Endothelial cell of umbilical vein (primary cell): ENCODE measurements at regions not wholly inside any gene's neighbourhood (a gene's known extent, or its start where the extent isn't known, plus 50 kb on each side); places are given as distances from the start of the nearest gene placed in this dataset.

Source experiments
- BruUV-seq: library from RNA; stranded (reverse); fragments of 400-500 nt; replicated peaks from 2 replicates; lab custom pipeline; 2021; lab: Mats Ljungman, UMichigan
- CTCF ChIA-PET: fragments of 300-600, 350-600 bp; sonication (Branson Sonifier 250); formaldehyde crosslinking; loops from one replicate; lab custom pipeline; 2021; ENCODE audit warnings: antibody characterized with exemption, inconsistent platforms; lab: Charles Lee
- POLR2A ChIA-PET: fragments of 300-600, 350-600 bp; sonication (Branson Sonifier 250); formaldehyde crosslinking; loops from one replicate; lab custom pipeline; 2021; ENCODE audit warnings: antibody characterized with exemption, inconsistent platforms; lab: Charles Lee
- DNase-seq: peaks from one replicate; pipeline ENCODE4 v3.0.0-alpha.2; 2011; ENCODE audit warnings: low read depth, low spot score
- FAIRE-seq: peaks from 2 replicates; lab custom pipeline; 2011; peaks lifted over from hg19 to GRCh38; lab: Jason Lieb, UNC
- H2AFZ ChIP-seq: 2 replicates; pipeline ENCODE4 v1.6.0; 2012; ENCODE audit warnings: low read depth, low read length, control low read depth, inconsistent platforms
- H3K27ac ChIP-seq: 2 replicates; pipeline ENCODE4 v1.5.1; 2011; ENCODE audit warnings: low read depth, mild to moderate bottlenecking, control low read depth, low read length, moderate library complexity; ENCODE audit not compliant: insufficient read depth
- H3K27me3 ChIP-seq, 2 experiments: 2 replicates each; pipeline versions ENCODE4 v1.6.0 to v1.6.1; 2011; ENCODE audit warnings: low read length in 2 of 2, mixed read lengths in 1 of 2; ENCODE audit not compliant: control insufficient read depth in 2 of 2, insufficient read depth in 2 of 2
- H3K36me3 ChIP-seq, 2 experiments: 2 replicates in 1 of 2; 3 replicates in 1 of 2; pipeline ENCODE4 v1.5.1; 2011; ENCODE audit warnings: low read length in 2 of 2, mild to moderate bottlenecking in 1 of 2, moderate library complexity in 1 of 2; ENCODE audit not compliant: control insufficient read depth in 2 of 2, insufficient read depth in 2 of 2; ENCODE audit errors: extremely low read depth in 1 of 2
- H3K4me1 ChIP-seq: 3 replicates; pipeline ENCODE4 v1.5.1; 2011; ENCODE audit warnings: mild to moderate bottlenecking, low read length; ENCODE audit not compliant: control insufficient read depth, insufficient read depth; ENCODE audit errors: extremely low read depth
- H3K4me2 ChIP-seq: 2 replicates; pipeline ENCODE4 v1.6.1; 2011; ENCODE audit warnings: low read length, control low read depth, mixed read lengths; ENCODE audit not compliant: insufficient read depth
- H3K4me3 ChIP-seq, 3 experiments: fragments of 200-600 bp in 1 of 3; sonication (generic), shearing (Covaris generic) in 1 of 3; replicated peaks in 1 of 3; 2 replicates each; pipeline ENCODE4 v1.5.1; 2011 to 2016; ENCODE audit warnings: control low read depth in 3 of 3, low read length in 3 of 3, mild to moderate bottlenecking in 2 of 3, inconsistent platforms in 1 of 3, low read depth in 1 of 3, moderate library complexity in 1 of 3; ENCODE audit not compliant: insufficient read depth in 1 of 3
- H3K79me2 ChIP-seq: 2 replicates; pipeline ENCODE4 v1.6.0; 2012; ENCODE audit warnings: low read length, inconsistent platforms; ENCODE audit not compliant: control insufficient read depth, insufficient read depth
- H3K9ac ChIP-seq: replicated peaks from 2 replicates; pipeline ENCODE3; 2011; ENCODE audit warnings: low read length, control low read depth; ENCODE audit not compliant: insufficient read depth; ENCODE audit errors: extremely low read depth
- H3K9me1 ChIP-seq: replicated peaks from 3 replicates; pipeline ENCODE4 v1.6.0; 2011; ENCODE audit warnings: mild to moderate bottlenecking, low read length; ENCODE audit not compliant: control insufficient read depth, insufficient read depth; ENCODE audit errors: extremely low read depth
- H3K9me3 ChIP-seq: replicated peaks from 2 replicates; pipeline ENCODE4 v1.5.1; 2012; ENCODE audit warnings: low read length, inconsistent platforms; ENCODE audit not compliant: control insufficient read depth, insufficient read depth
- H4K20me1 ChIP-seq: replicated peaks from 2 replicates; pipeline ENCODE3; 2011; ENCODE audit warnings: mild to moderate bottlenecking, low read length; ENCODE audit not compliant: control insufficient read depth, insufficient read depth; ENCODE audit errors: extremely low read depth
- EZH2 ChIP-seq: IDR thresholded peaks from 2 replicates; pipeline ENCODE4 v1.6.1; 2012; ENCODE audit warnings: borderline replicate concordance, low read depth, mild to moderate bottlenecking, moderate library complexity, low read length, inconsistent platforms; ENCODE audit not compliant: severe bottlenecking
- GATA2 ChIP-seq: IDR thresholded peaks from 2 replicates; pipeline ENCODE4 v1.7.0; 2011; ENCODE audit warnings: low read depth, mild to moderate bottlenecking, moderate library complexity, mixed read lengths, low read length; ENCODE audit not compliant: insufficient read length, insufficient read depth
- JUN ChIP-seq: IDR thresholded peaks from 2 replicates; pipeline ENCODE4 v1.6.1; 2011; ENCODE audit warnings: borderline replicate concordance, low read depth; ENCODE audit not compliant: insufficient read length, insufficient read depth
- MAX ChIP-seq: IDR thresholded peaks from 2 replicates; pipeline ENCODE4 v1.6.1; 2011; ENCODE audit not compliant: insufficient read depth, insufficient read length
- POLR2A ChIP-seq: IDR thresholded peaks from 2 replicates; pipeline ENCODE4 v1.6.1; 2012; ENCODE audit warnings: low read depth, mild to moderate bottlenecking, control low read depth, low read length
- POLR2AphosphoS5 ChIP-seq: IDR thresholded peaks from 2 replicates; pipeline ENCODE4 v1.6.1; 2012; ENCODE audit warnings: low read depth, mild to moderate bottlenecking, control low read depth, low read length, moderate library complexity; ENCODE audit not compliant: insufficient read depth
- dilution Hi-C: fragments of 300-500 bp; cut with MboI; formaldehyde crosslinking; loops from one replicate; pipeline ENCODE4 v1.15.0; 2019; ENCODE audit warnings: low sequenced_read_pairs; ENCODE audit not compliant: extremely low pct_ligation_motif_present
- intact Hi-C: fragments of 100-400 bp; cut with micrococcal nuclease; formaldehyde crosslinking; loops from one replicate; pipeline ENCODE4 v1.10.0; 2022
- TF ChIP-seq, protein P1 (sequence below), 2 donors: IDR thresholded peaks; 1 replicate in 1 of 2; 2 replicates in 1 of 2; pipeline ENCODE4 v1.5.1; 2011; ENCODE audit warnings: low read length in 2 of 2, mild to moderate bottlenecking in 2 of 2, moderate library complexity in 2 of 2, control low read depth in 1 of 2, inconsistent platforms in 1 of 2, low read depth in 1 of 2; ENCODE audit not compliant: insufficient read depth in 1 of 2; ENCODE audit errors: extremely low read depth in 1 of 2

GRCh38 chr2:2892892-2893291, 484.7 kb downstream of the EIPR1 start:
- Histone ChIP-seq H3K27ac (no peak overlapping the region), H4K20me1 (no peaks in the 10 kb centered on the region), H3K79me2 (no peaks in the 10 kb centered on the region), H3K27me3 (no peaks in the 10 kb centered on the region), H3K4me3 (no peak overlapping the region), H3K4me1 (no peaks in the 10 kb centered on the region), H3K9ac (no peak overlapping the region), H3K4me2 (no peak overlapping the region), H3K9me1 (no peaks in the 10 kb centered on the region), H2AFZ (no peak overlapping the region), H3K36me3 (no peaks in the 10 kb centered on the region), H3K9me3 (peaks cover 9% of the 10 kb centered on the region)
- TF ChIP-seq EZH2 (no peak), MAX (no peak), JUN (no peak), POLR2A (no peak), GATA2 (no peak), POLR2AphosphoS5 (no peak)
- TF ChIP-seq, protein P1, sequence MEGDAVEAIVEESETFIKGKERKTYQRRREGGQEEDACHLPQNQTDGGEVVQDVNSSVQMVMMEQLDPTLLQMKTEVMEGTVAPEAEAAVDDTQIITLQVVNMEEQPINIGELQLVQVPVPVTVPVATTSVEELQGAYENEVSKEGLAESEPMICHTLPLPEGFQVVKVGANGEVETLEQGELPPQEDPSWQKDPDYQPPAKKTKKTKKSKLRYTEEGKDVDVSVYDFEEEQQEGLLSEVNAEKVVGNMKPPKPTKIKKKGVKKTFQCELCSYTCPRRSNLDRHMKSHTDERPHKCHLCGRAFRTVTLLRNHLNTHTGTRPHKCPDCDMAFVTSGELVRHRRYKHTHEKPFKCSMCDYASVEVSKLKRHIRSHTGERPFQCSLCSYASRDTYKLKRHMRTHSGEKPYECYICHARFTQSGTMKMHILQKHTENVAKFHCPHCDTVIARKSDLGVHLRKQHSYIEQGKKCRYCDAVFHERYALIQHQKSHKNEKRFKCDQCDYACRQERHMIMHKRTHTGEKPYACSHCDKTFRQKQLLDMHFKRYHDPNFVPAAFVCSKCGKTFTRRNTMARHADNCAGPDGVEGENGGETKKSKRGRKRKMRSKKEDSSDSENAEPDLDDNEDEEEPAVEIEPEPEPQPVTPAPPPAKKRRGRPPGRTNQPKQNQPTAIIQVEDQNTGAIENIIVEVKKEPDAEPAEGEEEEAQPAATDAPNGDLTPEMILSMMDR (IDR thresholded peaks at IDR 0.05; ENCODE audit: extremely low read depth in 1 of 2, insufficient read depth in 1 of 2, low read depth in 1 of 2, low read length in 2 of 2), result no peak
- intact Hi-C loops, result no loop called here
- dilution Hi-C loops, result no loop called here
- POLR2A ChIA-PET, result no interaction called here
- DNase-seq (no peak), FAIRE-seq (no peak)
- BruUV-seq, result no TSS peak
- CTCF ChIA-PET, result no interaction called here
